Fibroblast of the aortic adventitia (primary cell): ENCODE measurements at regions not wholly inside any gene's neighbourhood (a gene's known extent, or its start where the extent isn't known, plus 50 kb on each side); places are given as distances from the start of the nearest gene placed in this dataset.
"Not testable (repeated sequence)": the region's sequence is repeated elsewhere in the genome, so short reads cannot be mapped to it uniquely, and the experiment has no call there.

Experiments
- DNase-seq: peaks from one replicate; pipeline ENCODE4 v3.0.0-alpha.2; 2010; ENCODE audit warnings: low read depth
- H3K4me3 ChIP-seq: 2 replicates; pipeline ENCODE4 v1.5.1; 2011; ENCODE audit warnings: low read depth, mild to moderate bottlenecking, control low read depth, low read length, moderate library complexity
- CTCF ChIP-seq: IDR thresholded peaks from 2 replicates; pipeline ENCODE4 v1.5.1; 2011; ENCODE audit warnings: mild to moderate bottlenecking, low read length, control low read depth, inconsistent platforms; ENCODE audit not compliant: insufficient read depth

GRCh38 chr18:70827632-70828031 lies 538.8 kb downstream of the SOCS6 start:
- DNase-seq, result no peak
- TF ChIP-seq CTCF, result no peak
- H3K4me3 ChIP-seq, result no peak overlapping the region

GRCh38 chr18:70826571-70826970 lies 537.7 kb downstream of the SOCS6 start:
- H3K4me3 ChIP-seq, result no peak overlapping the region
- no peak for TF ChIP-seq CTCF
- no peak for DNase-seq

GRCh38 chr18:70822691-70823090 lies 533.8 kb downstream of the SOCS6 start:
- TF ChIP-seq CTCF, result no peak
- DNase-seq, result no peak
- no peak overlapping the region for H3K4me3 ChIP-seq

GRCh38 chr18:70822117-70822516 lies 533.3 kb downstream of the SOCS6 start:
- no peak overlapping the region for H3K4me3 ChIP-seq
- DNase-seq, result peak; percentile 1
- no peak for TF ChIP-seq CTCF

- TF ChIP-seq CTCF, result no peak
- no peak overlapping the region for H3K4me3 ChIP-seq
- no peak for DNase-seq
These were observed 519.7 kb downstream of the SOCS6 start for GRCh38 chr18:70808481-70809056.

- peak; percentile 60 for DNase-seq
- no peak overlapping the region for H3K4me3 ChIP-seq
- peak; percentile 79 for TF ChIP-seq CTCF
These were observed 493.1 kb downstream of the SOCS6 start for GRCh38 chr18:70781860-70782453.

- DNase-seq, H3K4me3 ChIP-seq: not testable (repeated sequence)
These were observed 477.4 kb downstream of the SOCS6 start for GRCh38 chr18:70766254-70766653.
